ENCODE measurements at regions not wholly inside any gene's neighbourhood (a gene's known extent, or its start where the extent isn't known, plus 50 kb on each side); places are given as distances from the start of the nearest gene placed in this dataset.

- no peak for TF ChIP-seq MAX (CRISPR knock-in tag; IDR thresholded peaks at IDR 0.05)
- TF ChIP-seq CTCF (IDR thresholded peaks at IDR 0.05 in 2 of 3, conservative IDR thresholded peaks at IDR 0.05 in 1 of 3; ENCODE audit: insufficient read depth in 2 of 3, low read depth in 1 of 3, low read length in 3 of 3): no peak
- TF ChIP-seq FOXM1 (IDR thresholded peaks at IDR 0.05; ENCODE audit: low read depth): no peak
- TF ChIP-seq FOXM1 (CRISPR knock-in tag; IDR thresholded peaks at IDR 0.05; ENCODE audit: low read depth): no peak
- no peak for TF ChIP-seq LEF1 (IDR thresholded peaks at IDR 0.05)
- no peak for TF ChIP-seq BACH1 (tag; IDR thresholded peaks at IDR 0.05)
- TF ChIP-seq POLR3G (IDR thresholded peaks at IDR 0.05; ENCODE audit: extremely low read depth, insufficient read length, insufficient replicate concordance): no peak
- no peak for TF ChIP-seq MAFK (IDR thresholded peaks at IDR 0.05; ENCODE audit: low read length)
- TF ChIP-seq MEIS2 (IDR thresholded peaks at IDR 0.05; ENCODE audit: partially characterized antibody): no peak
- no peak for TF ChIP-seq PPARD (CRISPR knock-in tag; IDR thresholded peaks at IDR 0.05)
- TF ChIP-seq HOMEZ (CRISPR knock-in tag; IDR thresholded peaks at IDR 0.05): no peak
- no peak for TF ChIP-seq ERF (CRISPR knock-in tag; IDR thresholded peaks at IDR 0.05)
- TF ChIP-seq RNF2 (IDR thresholded peaks at IDR 0.05): no peak
- no peak for TF ChIP-seq POLR2AphosphoS2 (IDR thresholded peaks at IDR 0.05; ENCODE audit: low read length)
- no peak for TF ChIP-seq HINFP (tag; conservative IDR thresholded peaks at IDR 0.05; ENCODE audit: low read depth)
Observed at GRCh38 chr10:45135443-45136198, 134.9 kb downstream of the ZNF22 start.

Data from K562 (cell line).